ENCODE measurements at regions not wholly inside any gene's neighbourhood (a gene's known extent, or its start where the extent isn't known, plus 50 kb on each side); places are given as distances from the start of the nearest gene placed in this dataset.

- Histone ChIP-seq H3K4me3 (ENCODE audit: control extremely low read depth in 1 of 5, extremely low read depth in 1 of 5, insufficient read depth in 1 of 5, low read depth in 2 of 5, low read length in 4 of 5) (no peak overlapping the region), H3K79me2 (ENCODE audit: control insufficient read depth, insufficient read depth, low read length) (no peaks in the 10 kb centered on the region), H3K9me3 (ENCODE audit: control extremely low read depth in 1 of 3, control insufficient read depth in 2 of 3, insufficient read depth in 1 of 3, low read length in 2 of 3) (peaks cover 0 to 7% (median 1%) of the 10 kb centered on the region in 3 donors), H2AFZ (ENCODE audit: insufficient read depth, low read depth, low read length, poor library complexity, severe bottlenecking) (no peak overlapping the region), H3K9ac (ENCODE audit: low read length) (no peak overlapping the region), H3K4me2 (replicated peaks; ENCODE audit: low read depth, low read length, poor library complexity, severe bottlenecking) (no peak overlapping the region), H3K27ac (ENCODE audit: low read length in 2 of 2) (no peak overlapping the region), H3K36me3 (replicated peaks in 1 of 2; ENCODE audit: control extremely low read depth in 1 of 2, control insufficient read depth in 1 of 2, extremely low read depth in 1 of 2, insufficient read depth in 2 of 2, low read length in 1 of 2) (no peaks in the 10 kb centered on the region), H3K27me3 (replicated peaks in 1 of 4; ENCODE audit: control extremely low read depth in 1 of 4, control insufficient read depth in 3 of 4, insufficient read depth in 4 of 4, low read length in 3 of 4) (no peaks in the 10 kb centered on the region), H3K4me1 (ENCODE audit: control insufficient read depth in 2 of 2, insufficient read depth in 2 of 2, low read length in 2 of 2) (no peaks in the 10 kb centered on the region), H4K20me1 (ENCODE audit: control insufficient read depth, insufficient read depth, low read length, poor library complexity, severe bottlenecking) (no peaks in the 10 kb centered on the region)
- ChIA-PET POLR2A (no interaction called here), CTCF (no interaction called here)
- Mint-ChIP-seq H3K4me3 (no peak overlapping the region), H3K4me1 (no peaks in the 10 kb centered on the region), H3K27me3 (no peaks in the 10 kb centered on the region), H3K27ac (no peak overlapping the region), H3K9me3 (ENCODE audit: insufficient read depth) (no peaks in the 10 kb centered on the region)
- DNase-seq (no peak), ATAC-seq (ENCODE audit: low read depth) (no peak)
- no peak for TF ChIP-seq CTCF (IDR thresholded peaks at IDR 0.05)
- no peak for TF ChIP-seq EZH2 (IDR thresholded peaks at IDR 0.05; ENCODE audit: borderline replicate concordance, insufficient read depth, low read depth, low read length, poor library complexity, severe bottlenecking)
- 100% methylated on average over 1 of the region's 2 CpGs for WGBS (ENCODE audit: insufficient coverage)
- intact Hi-C loops (cut with micrococcal nuclease), result no loop called here
These were observed 866.3 kb downstream of the FSCB start for GRCh38 chr14:43640718-43641267.

- Histone ChIP-seq H3K36me3 (replicated peaks in 1 of 2; ENCODE audit: control extremely low read depth in 1 of 2, control insufficient read depth in 1 of 2, extremely low read depth in 1 of 2, insufficient read depth in 2 of 2, low read length in 1 of 2) (no peaks in the 10 kb centered on the region), H3K9ac (ENCODE audit: low read length) (no peak overlapping the region), H3K27me3 (replicated peaks in 1 of 4; ENCODE audit: control extremely low read depth in 1 of 4, control insufficient read depth in 3 of 4, insufficient read depth in 4 of 4, low read length in 3 of 4) (no peaks in the 10 kb centered on the region), H3K4me3 (ENCODE audit: control extremely low read depth in 1 of 5, extremely low read depth in 1 of 5, insufficient read depth in 1 of 5, low read depth in 2 of 5, low read length in 4 of 5) (no peak overlapping the region), H3K9me3 (ENCODE audit: control extremely low read depth in 1 of 3, control insufficient read depth in 2 of 3, insufficient read depth in 1 of 3, low read length in 2 of 3) (no peaks in the 10 kb centered on the region), H3K4me1 (ENCODE audit: control insufficient read depth in 2 of 2, insufficient read depth in 2 of 2, low read length in 2 of 2) (no peaks in the 10 kb centered on the region), H3K4me2 (replicated peaks; ENCODE audit: low read depth, low read length, poor library complexity, severe bottlenecking) (no peak overlapping the region), H2AFZ (ENCODE audit: insufficient read depth, low read depth, low read length, poor library complexity, severe bottlenecking) (no peak overlapping the region), H3K27ac (ENCODE audit: low read length in 2 of 2) (no peak overlapping the region), H4K20me1 (ENCODE audit: control insufficient read depth, insufficient read depth, low read length, poor library complexity, severe bottlenecking) (no peaks in the 10 kb centered on the region), H3K79me2 (ENCODE audit: control insufficient read depth, insufficient read depth, low read length) (no peaks in the 10 kb centered on the region)
- WGBS (ENCODE audit: insufficient coverage), result 95% methylated on average over 3 of the region's 4 CpGs
- Mint-ChIP-seq H3K27me3 (no peaks in the 10 kb centered on the region), H3K4me3 (no peak overlapping the region), H3K9me3 (ENCODE audit: insufficient read depth) (no peaks in the 10 kb centered on the region), H3K4me1 (no peaks in the 10 kb centered on the region), H3K27ac (no peak overlapping the region)
- POLR2A ChIA-PET, result no interaction called here
- DNase-seq (no peak), ATAC-seq (ENCODE audit: low read depth) (no peak)
- TF ChIP-seq CTCF (IDR thresholded peaks at IDR 0.05) (no peak), EZH2 (IDR thresholded peaks at IDR 0.05; ENCODE audit: borderline replicate concordance, insufficient read depth, low read depth, low read length, poor library complexity, severe bottlenecking) (no peak)
- CTCF ChIA-PET, result no interaction called here
- intact Hi-C loops (cut with micrococcal nuclease), result no loop called here
These were observed 881.8 kb downstream of the FSCB start for GRCh38 chr14:43625294-43625693.

All from B cell (primary cell).